K562 (cell line): ENCODE measurements at regions not wholly inside any gene's neighbourhood (a gene's known extent, or its start where the extent isn't known, plus 50 kb on each side); places are given as distances from the start of the nearest gene placed in this dataset.

Source experiments
- ATAC-seq: fragments of 200-7000 bp; cut with Tn5 transposase; 3 replicates; pipeline ENCODE4 v1.9.1; 2020; ENCODE audit warnings: moderate library complexity
- BruUV-seq: library from RNA; stranded (reverse); fragments of 400-500 nt; replicated peaks from 2 replicates; lab custom pipeline; 2021; lab: Mats Ljungman, UMichigan
- CTCF ChIA-PET: fragments of 300-600 bp; formaldehyde crosslinking; extraction: SDS; loops from one replicate; lab custom pipeline; 2021; ENCODE audit warnings: low intra/inter-chr PET ratio; lab: Yijun Ruan, JAX
- POLR2A ChIA-PET: fragments of 300-600, 350-650 bp; sonication (Branson Sonifier 250); formaldehyde crosslinking; extraction: SDS; loops from one replicate; lab custom pipeline; 2021; ENCODE audit warnings: antibody characterized with exemption, inconsistent platforms; lab: Yijun Ruan, JAX
- DNase-seq, 4 experiments: peaks; one replicate each; pipeline versions ENCODE4 v3.0.0 to v3.0.0-alpha.2; 2011 to 2018; ENCODE audit warnings: low spot score in 3 of 4, mixed read lengths in 3 of 4; ENCODE audit errors: extremely low read depth in 1 of 4
- FAIRE-seq: peaks from 2 replicates; lab custom pipeline; 2011; peaks lifted over from hg19 to GRCh38; lab: Jason Lieb, UNC
- H2AFZ ChIP-seq: 2 replicates; pipeline ENCODE4 v1.6.0; 2011; ENCODE audit warnings: low read depth, low read length, control low read depth, inconsistent platforms
- H3K27ac ChIP-seq: fragments of 200-600 bp; 3 replicates; pipeline ENCODE4 v1.8.0; 2011; ENCODE audit warnings: low read depth, mild to moderate bottlenecking, control low read depth, inconsistent platforms, low read length, moderate library complexity, mixed read lengths; ENCODE audit errors: extremely low read depth
- H3K27me3 ChIP-seq, 2 experiments: fragments of 300-600 bp in 1 of 2; 2 replicates in 1 of 2; 3 replicates in 1 of 2; pipeline versions ENCODE4 v1.6.0 to v1.8.0; 2011; ENCODE audit warnings: inconsistent platforms in 2 of 2, low read length in 2 of 2, mild to moderate bottlenecking in 1 of 2, mixed read lengths in 1 of 2, moderate library complexity in 1 of 2; ENCODE audit not compliant: control insufficient read depth in 2 of 2, insufficient read depth in 2 of 2
- H3K36me3 ChIP-seq: fragments of 300-600 bp; 3 replicates; pipeline ENCODE4 v1.8.0; 2011; ENCODE audit warnings: mild to moderate bottlenecking, low read length, inconsistent platforms; ENCODE audit not compliant: control insufficient read depth, insufficient read depth
- H3K4me1 ChIP-seq, 2 experiments: fragments of 200-600 bp in 1 of 2; replicated peaks in 1 of 2; 2 replicates in 1 of 2; 3 replicates in 1 of 2; pipeline versions ENCODE4 v1.5.1 to v1.8.0; 2011; ENCODE audit warnings: inconsistent platforms in 2 of 2, low read length in 2 of 2, mild to moderate bottlenecking in 1 of 2, mixed read lengths in 1 of 2, moderate library complexity in 1 of 2; ENCODE audit not compliant: control insufficient read depth in 2 of 2, insufficient read depth in 2 of 2
- H3K4me2 ChIP-seq: 2 replicates; pipeline ENCODE4 v1.6.1; 2011; ENCODE audit warnings: low read length, control low read depth, inconsistent platforms, mixed read lengths; ENCODE audit not compliant: insufficient read depth
- H3K4me3 ChIP-seq: fragments of 200-600 bp; sonication (generic), shearing (Covaris generic); 2 replicates; pipeline ENCODE4 v1.5.1; 2016; ENCODE audit warnings: control low read depth, inconsistent platforms
- H3K79me2 ChIP-seq: fragments of 200-600 bp; 3 replicates; pipeline ENCODE4 v1.8.0; 2011; ENCODE audit warnings: low read length, inconsistent platforms; ENCODE audit not compliant: control insufficient read depth, insufficient read depth
- H3K9ac ChIP-seq, 2 experiments: 2 replicates each; pipeline versions ENCODE4 v1.6.0 to v1.6.1; 2011; ENCODE audit warnings: low read depth in 2 of 2, low read length in 2 of 2, control low read depth in 1 of 2, inconsistent platforms in 1 of 2, mild to moderate bottlenecking in 1 of 2, mixed read lengths in 1 of 2; ENCODE audit not compliant: insufficient read depth in 1 of 2
- H3K9me1 ChIP-seq: one replicate; pipeline ENCODE4 v1.6.0; 2011; ENCODE audit warnings: inconsistent platforms, mild to moderate bottlenecking, low read length, moderate library complexity; ENCODE audit not compliant: control insufficient read depth, insufficient read depth
- H3K9me3 ChIP-seq: replicated peaks from 2 replicates; pipeline ENCODE4 v1.5.1; 2011; ENCODE audit warnings: low read depth, low read length, inconsistent platforms; ENCODE audit not compliant: control insufficient read depth, insufficient read depth
- H4K20me1 ChIP-seq: replicated peaks from 2 replicates; pipeline ENCODE4 v1.6.1; 2011; ENCODE audit warnings: low read length, inconsistent platforms, mixed read lengths; ENCODE audit not compliant: control insufficient read depth, insufficient read depth
- MIER1 ChIP-seq: fragments of 450-650 bp; IDR thresholded peaks from 2 replicates; pipeline ENCODE4 v1.6.1; 2016; ENCODE audit warnings: antibody characterized with exemption, mild to moderate bottlenecking, low read depth
- NFE2L1 ChIP-seq: fragments of 450-650 bp; IDR thresholded peaks from 2 replicates; pipeline ENCODE4 v1.6.1; 2016; ENCODE audit warnings: missing genetic modification characterization, low read depth, mild to moderate bottlenecking, missing compliant biosample characterization, moderate library complexity, borderline replicate concordance
- PRPF4 ChIP-seq: fragments of 200-400 bp; formaldehyde crosslinking; IDR thresholded peaks from one replicate; pipeline ENCODE4 v1.6.1; 2017; ENCODE audit warnings: low read length, low read depth, mild to moderate bottlenecking; ENCODE audit not compliant: insufficient read depth, poor library complexity, severe bottlenecking
- RAD51 ChIP-seq: fragments of 450-650 bp; IDR thresholded peaks from 2 replicates; pipeline ENCODE4 v1.7.1; 2016; ENCODE audit warnings: low read depth, mild to moderate bottlenecking, borderline replicate concordance
- SETDB1 ChIP-seq: IDR thresholded peaks from one replicate; pipeline ENCODE4 v1.6.1; 2012; ENCODE audit warnings: low read length, control low read depth, inconsistent platforms
- SIN3A ChIP-seq, 2 experiments: fragments of 150-350 bp in 1 of 2; IDR thresholded peaks; 2 replicates each; pipeline ENCODE4 v1.6.1; 2011 to 2016; ENCODE audit warnings: borderline replicate concordance in 2 of 2, low read depth in 2 of 2, low read length in 2 of 2, mild to moderate bottlenecking in 2 of 2, moderate library complexity in 2 of 2; ENCODE audit not compliant: control insufficient read depth in 1 of 2
- SNIP1 ChIP-seq: fragments of 450-650 bp; IDR thresholded peaks from 2 replicates; pipeline ENCODE4 v1.7.1; 2017; ENCODE audit warnings: low read depth, mild to moderate bottlenecking
- SPI1 ChIP-seq: IDR thresholded peaks from 2 replicates; pipeline ENCODE4 v1.6.1; 2011; ENCODE audit warnings: low read depth, low read length, control low read depth, borderline replicate concordance
- SRSF1 ChIP-seq: fragments of 200-400 bp; formaldehyde crosslinking; IDR thresholded peaks from 2 replicates; pipeline ENCODE4 v1.6.1; 2017; ENCODE audit warnings: mild to moderate bottlenecking, low read depth, low read length, moderate library complexity
- SRSF9 ChIP-seq: fragments of 200-400 bp; formaldehyde crosslinking; IDR thresholded peaks from 2 replicates; pipeline ENCODE4 v1.6.1; 2017; ENCODE audit warnings: low read depth, low read length, borderline replicate concordance
- ZNF175 ChIP-seq: fragments of 200-800 bp; sonication (Bioruptor generic); IDR thresholded peaks from 2 replicates; pipeline ENCODE4 v1.6.1; 2016; ENCODE audit warnings: low read depth, mild to moderate bottlenecking, missing genetic modification characterization, missing compliant biosample characterization
- ZNF324 ChIP-seq: fragments of 250-450 bp; sonication (Bioruptor Pico); IDR thresholded peaks from 2 replicates; pipeline ENCODE4 v1.4.0; 2020; ENCODE audit warnings: mild to moderate bottlenecking
- WGBS: fragments of 100-300 bp; shearing (Covaris generic); methylation state at CpG from one replicate; pipeline ENCODE4 v1.1.6; 2016; ENCODE audit warnings: low coverage, mixed read lengths; ENCODE audit not compliant: insufficient coverage; ENCODE audit errors: missing lambda C conversion rate; 5-methylcytosine and 5-hydroxymethylcytosine counted together
- in situ Hi-C: fragments of 300-500 bp; cut with MboI; formaldehyde crosslinking; loops from 4 replicates; pipeline ENCODE4 v1.15.0; 2018; ENCODE audit warnings: inconsistent platforms, mixed read lengths
- intact Hi-C: fragments of 100-400 bp; cut with micrococcal nuclease; formaldehyde crosslinking; loops from 2 replicates; pipeline ENCODE4 v1.14.2; 2022
- TF ChIP-seq, protein P1 (sequence below): fragments of 450-650 bp; IDR thresholded peaks from 2 replicates; pipeline ENCODE4 v1.7.0; 2016; ENCODE audit warnings: borderline replicate concordance

DNA sequence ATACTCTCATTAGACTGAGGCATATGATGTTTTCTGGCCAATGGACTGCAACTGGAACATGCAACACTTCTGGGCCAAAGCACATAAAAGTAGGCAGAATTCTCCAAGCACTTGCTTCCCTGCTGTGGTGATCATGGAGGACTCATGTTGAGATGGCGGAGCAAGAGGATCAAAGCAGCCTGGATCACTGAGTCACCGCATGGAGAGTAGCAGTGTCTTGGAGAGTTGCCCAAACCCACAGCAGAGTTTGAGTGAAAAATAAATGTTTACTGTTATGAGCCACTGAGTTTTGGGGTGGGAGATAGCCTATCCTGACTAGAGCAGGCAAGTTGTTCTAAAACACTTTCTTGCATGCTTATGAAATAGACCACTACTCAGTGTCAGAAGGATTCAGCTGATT is 359.5 kb downstream of the ZNF521 start:
- H3K4me2 ChIP-seq: no peak overlapping the region
- TF ChIP-seq SETDB1 (no peak), ZNF175 (CRISPR knock-in tag) (no peak), SIN3A (IDR thresholded peaks at IDR 0.05; ENCODE audit: borderline replicate concordance in 2 of 2, control insufficient read depth in 1 of 2, low read depth in 2 of 2, low read length in 2 of 2) (no peak), SNIP1 (no peak), NFE2L1 (tag) (no peak), SRSF1 (no peak)
- no peaks in the 10 kb centered on the region for H4K20me1 ChIP-seq
- no TSS peak for BruUV-seq
- ChIA-PET POLR2A (no interaction called here), CTCF (no interaction called here)
- intact Hi-C loops (no loop called here), in situ Hi-C loops (no loop called here)
- no peaks in the 10 kb centered on the region for H3K9me1 ChIP-seq
- WGBS: 4% methylated on average over 2 of the region's 2 CpGs
- no peak overlapping the region for H3K27ac ChIP-seq
- H3K79me2 ChIP-seq: no peaks in the 10 kb centered on the region
- no peak for FAIRE-seq
- DNase-seq: no peak
- H3K36me3 ChIP-seq: no peaks in the 10 kb centered on the region
- no peak overlapping the region for H3K9ac ChIP-seq
- no peak overlapping the region for H3K4me3 ChIP-seq
- no peaks in the 10 kb centered on the region for H3K9me3 ChIP-seq
- no peak for ATAC-seq
- no peak overlapping the region for H2AFZ ChIP-seq
- no peaks in the 10 kb centered on the region for H3K4me1 ChIP-seq
- H3K27me3 ChIP-seq: no peaks in the 10 kb centered on the region

DNA sequence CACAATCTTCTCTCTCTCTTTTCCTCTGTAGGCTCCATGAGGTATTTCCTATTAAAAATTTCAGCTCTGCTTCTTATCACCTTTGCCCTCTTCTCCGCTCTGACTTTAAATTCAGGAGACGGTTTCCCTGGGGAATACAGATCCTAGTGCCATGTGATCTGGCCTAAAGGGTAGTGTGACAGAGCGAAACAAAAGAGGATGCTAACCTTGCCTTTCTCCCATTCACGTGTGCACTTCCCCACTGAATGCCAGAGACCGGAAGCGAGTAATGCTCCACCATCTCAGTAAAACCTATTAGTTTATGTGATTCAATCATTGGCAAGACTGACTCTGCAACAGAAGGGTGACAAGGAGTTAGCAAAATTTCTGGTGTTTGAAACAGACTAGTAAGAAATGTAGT is 358.3 kb downstream of the ZNF521 start:
- no TSS peak for BruUV-seq
- Histone ChIP-seq H2AFZ (no peak overlapping the region), H3K27me3 (no peaks in the 10 kb centered on the region), H3K4me2 (no peak overlapping the region), H3K36me3 (no peaks in the 10 kb centered on the region), H3K9me3 (no peaks in the 10 kb centered on the region), H3K9me1 (no peaks in the 10 kb centered on the region), H3K27ac (no peak overlapping the region), H3K9ac (no peak overlapping the region), H3K4me3 (no peak overlapping the region), H4K20me1 (no peaks in the 10 kb centered on the region), H3K4me1 (no peaks in the 10 kb centered on the region), H3K79me2 (no peaks in the 10 kb centered on the region)
- intact Hi-C loops: no loop called here
- no peak for FAIRE-seq
- WGBS: 7% methylated on average over 6 of the region's 6 CpGs
- CTCF ChIA-PET: no interaction called here
- ATAC-seq: no peak
- POLR2A ChIA-PET: no interaction called here
- in situ Hi-C loops: no loop called here
- DNase-seq: no peak
- TF ChIP-seq ZNF324 (CRISPR knock-in tag) (no peak), SPI1 (no peak), PRPF4 (no peak), RAD51 (no peak), MIER1 (no peak), SRSF9 (no peak)
- TF ChIP-seq, protein P1, sequence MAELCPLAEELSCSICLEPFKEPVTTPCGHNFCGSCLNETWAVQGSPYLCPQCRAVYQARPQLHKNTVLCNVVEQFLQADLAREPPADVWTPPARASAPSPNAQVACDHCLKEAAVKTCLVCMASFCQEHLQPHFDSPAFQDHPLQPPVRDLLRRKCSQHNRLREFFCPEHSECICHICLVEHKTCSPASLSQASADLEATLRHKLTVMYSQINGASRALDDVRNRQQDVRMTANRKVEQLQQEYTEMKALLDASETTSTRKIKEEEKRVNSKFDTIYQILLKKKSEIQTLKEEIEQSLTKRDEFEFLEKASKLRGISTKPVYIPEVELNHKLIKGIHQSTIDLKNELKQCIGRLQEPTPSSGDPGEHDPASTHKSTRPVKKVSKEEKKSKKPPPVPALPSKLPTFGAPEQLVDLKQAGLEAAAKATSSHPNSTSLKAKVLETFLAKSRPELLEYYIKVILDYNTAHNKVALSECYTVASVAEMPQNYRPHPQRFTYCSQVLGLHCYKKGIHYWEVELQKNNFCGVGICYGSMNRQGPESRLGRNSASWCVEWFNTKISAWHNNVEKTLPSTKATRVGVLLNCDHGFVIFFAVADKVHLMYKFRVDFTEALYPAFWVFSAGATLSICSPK: no peak
